Thymus (tissue), 11 donors: ENCODE measurements at regions not wholly inside any gene's neighbourhood (a gene's known extent, or its start where the extent isn't known, plus 50 kb on each side); places are given as distances from the start of the nearest gene placed in this dataset.
"Not testable (repeated sequence)": the region's sequence is repeated elsewhere in the genome, so short reads cannot be mapped to it uniquely, and the experiment has no call there.

Source experiments
- DNase-seq, 9 donors: peaks; one replicate each; pipeline ENCODE4 v3.0.0-alpha.2; 2013; ENCODE audit warnings: low spot score in 9 of 9, low read depth in 6 of 9, missing footprints in 1 of 9
- H3K27ac ChIP-seq, 2 donors: one replicate each; pipeline ENCODE4 v1.5.1; 2013; ENCODE audit warnings: control low read depth in 1 of 2, low read depth in 1 of 2, low read length in 1 of 2, mild to moderate bottlenecking in 1 of 2, moderate library complexity in 1 of 2
- H3K27me3 ChIP-seq, 2 donors: one replicate each; pipeline ENCODE4 v1.5.1; 2013; ENCODE audit warnings: low read length in 1 of 2; ENCODE audit not compliant: control insufficient read depth in 2 of 2, insufficient read depth in 1 of 2
- H3K36me3 ChIP-seq, 2 donors: one replicate each; pipeline ENCODE4 v1.5.1; 2013; ENCODE audit warnings: low read length in 1 of 2, mild to moderate bottlenecking in 1 of 2, moderate library complexity in 1 of 2; ENCODE audit not compliant: control insufficient read depth in 2 of 2, insufficient read depth in 2 of 2
- H3K4me1 ChIP-seq, 2 donors: one replicate each; pipeline ENCODE4 v1.5.1; 2013; ENCODE audit warnings: low read length in 2 of 2; ENCODE audit not compliant: control insufficient read depth in 2 of 2, insufficient read depth in 2 of 2
- H3K4me3 ChIP-seq, 2 donors: one replicate each; pipeline ENCODE4 v1.5.1; 2013; ENCODE audit warnings: low read length in 2 of 2, control low read depth in 1 of 2, mild to moderate bottlenecking in 1 of 2
- H3K9me3 ChIP-seq, 2 donors: one replicate each; pipeline ENCODE4 v1.5.1; 2013; ENCODE audit warnings: low read length in 1 of 2, mild to moderate bottlenecking in 1 of 2; ENCODE audit not compliant: control insufficient read depth in 2 of 2, insufficient read depth in 1 of 2
- WGBS: extraction: QIAGEN DNeasy Blood & Tissue Kit; methylation state at CpG from one replicate; pipeline ENCODE4 v1.1.7; 2013; 5-methylcytosine and 5-hydroxymethylcytosine counted together
- donor health status: healthy.

DNA sequence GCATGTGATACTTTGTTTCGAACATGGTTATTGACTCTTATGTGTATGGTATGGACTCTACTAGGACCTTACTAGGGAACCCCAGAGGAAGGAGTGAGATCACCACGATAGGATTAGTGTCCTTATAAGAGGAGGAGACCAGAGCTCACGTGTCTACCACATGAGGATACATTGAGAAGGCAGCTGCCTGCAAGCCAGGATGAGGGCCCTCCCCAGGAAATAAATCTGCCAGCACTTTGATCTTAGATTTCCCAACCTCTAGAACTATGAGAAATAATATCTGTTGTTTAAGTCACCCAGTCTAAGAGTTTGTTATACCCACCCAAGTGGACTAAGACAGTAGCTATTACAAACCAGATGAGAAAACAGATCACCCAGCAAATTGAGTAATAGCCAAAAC is 559.3 kb upstream of the USP24 start:
- Histone ChIP-seq H3K27me3 (no peaks in the 10 kb centered on the region), H3K9me3 (no peaks in the 10 kb centered on the region), H3K4me3 (no peak overlapping the region), H3K4me1 (no peaks in the 10 kb centered on the region), H3K36me3 (no peaks in the 10 kb centered on the region), H3K27ac (no peak overlapping the region)
- no peak for DNase-seq
- WGBS, result 91% methylated on average over 3 of the region's 3 CpGs

- H3K36me3 ChIP-seq, result no peaks in the 10 kb centered on the region
These were observed 558.2 kb upstream of the USP24 start for GRCh38 chr1:55773211-55773940.

DNA sequence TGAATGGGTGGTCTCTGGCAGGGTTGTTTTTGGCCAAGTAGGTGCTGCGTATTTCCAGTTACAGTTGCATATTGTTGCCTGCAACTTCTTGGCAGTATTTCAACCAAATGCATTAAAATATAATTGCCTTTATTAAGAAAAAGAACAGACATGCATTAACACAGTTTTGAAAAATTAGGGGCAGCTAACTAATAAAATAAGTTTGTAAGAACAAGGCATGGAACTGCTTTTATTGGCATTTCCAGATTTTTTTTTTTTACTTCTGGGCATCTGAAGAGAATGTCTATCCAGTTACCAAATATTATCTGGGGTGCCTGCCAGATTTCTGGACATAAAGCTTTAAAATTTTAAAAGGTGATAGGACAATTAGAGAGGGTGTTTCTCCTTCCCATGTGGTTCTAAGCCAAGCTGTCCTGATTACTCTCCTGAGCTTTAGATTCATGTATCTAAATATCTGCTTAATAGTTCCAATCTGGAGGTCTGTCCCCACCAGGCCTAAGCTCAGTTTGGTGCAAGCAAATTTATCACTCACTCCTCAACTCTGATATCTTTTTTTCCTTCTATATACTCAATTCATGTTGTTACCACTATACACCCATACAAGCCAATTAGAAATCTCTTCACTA is 553.3 kb upstream of the USP24 start:
- Histone ChIP-seq H3K9me3 (no peaks in the 10 kb centered on the region), H3K4me1 (no peaks in the 10 kb centered on the region), H3K27ac (no peak overlapping the region), H3K36me3 (no peaks in the 10 kb centered on the region), H3K4me3 (no peak overlapping the region), H3K27me3 (no peaks in the 10 kb centered on the region)
- no peak for DNase-seq
- WGBS, result 99% methylated on average over 1 of the region's 1 CpG

More at GRCh38 chr1:55773211-55773940, 558.2 kb upstream of the USP24 start:
- Histone ChIP-seq H3K4me3 (no peak overlapping the region), H3K27me3 (no peaks in the 10 kb centered on the region), H3K27ac (no peak overlapping the region), H3K4me1 (no peaks in the 10 kb centered on the region), H3K9me3 (no peaks in the 10 kb centered on the region)
- WGBS, result 96% methylated on average over 4 of the region's 4 CpGs
- DNase-seq, result no peak

DNA sequence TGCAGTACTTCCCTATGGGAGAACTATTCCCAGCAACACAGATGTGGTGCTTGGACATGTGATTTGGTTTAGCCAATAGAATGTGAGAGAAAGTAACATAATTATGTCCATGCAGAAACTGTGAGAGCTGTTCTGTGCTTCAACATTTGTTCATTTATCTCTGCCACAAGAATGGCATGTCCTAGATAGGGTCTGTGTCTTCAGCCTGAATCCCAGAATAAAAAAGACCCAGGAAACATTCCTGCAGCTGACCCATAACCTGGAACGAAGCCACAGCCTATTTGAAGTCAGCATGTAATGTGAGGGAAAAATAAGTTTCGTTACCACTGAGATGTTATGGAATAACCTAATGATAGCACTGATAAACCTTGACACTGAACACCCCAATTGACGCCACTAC is 552.0 kb upstream of the USP24 start:
- no peaks in the 10 kb centered on the region for H3K36me3 ChIP-seq
- no peaks in the 10 kb centered on the region for H3K9me3 ChIP-seq
- no peak overlapping the region for H3K4me3 ChIP-seq
- 92% methylated on average over 3 of the region's 3 CpGs for WGBS
- no peak for DNase-seq
- no peaks in the 10 kb centered on the region for H3K27me3 ChIP-seq
- no peak overlapping the region for H3K27ac ChIP-seq
- no peaks in the 10 kb centered on the region for H3K4me1 ChIP-seq

DNA sequence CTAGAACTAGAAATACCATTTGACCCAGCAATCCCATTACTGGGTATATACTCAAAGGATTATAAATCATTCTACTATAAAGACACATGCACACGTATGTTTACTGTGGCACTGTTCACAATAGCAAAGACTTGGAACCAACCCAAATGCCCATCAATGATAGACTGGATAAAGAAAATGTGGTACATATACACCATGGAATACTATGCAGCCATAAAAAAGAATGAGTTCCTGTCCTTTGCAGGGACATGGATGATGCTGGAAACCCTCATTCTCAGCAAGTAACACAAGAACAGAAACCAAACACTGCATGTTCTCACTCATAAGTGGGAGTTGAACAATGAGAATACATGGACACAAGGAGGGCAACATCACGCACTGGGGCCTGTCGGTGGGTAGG is 550.3 kb upstream of the USP24 start:
- not testable (repeated sequence) for H3K27ac ChIP-seq, H3K36me3 ChIP-seq, H3K9me3 ChIP-seq, H3K4me1 ChIP-seq, DNase-seq, H3K4me3 ChIP-seq, H3K27me3 ChIP-seq
- WGBS, result 87% methylated on average over 3 of the region's 3 CpGs

DNA sequence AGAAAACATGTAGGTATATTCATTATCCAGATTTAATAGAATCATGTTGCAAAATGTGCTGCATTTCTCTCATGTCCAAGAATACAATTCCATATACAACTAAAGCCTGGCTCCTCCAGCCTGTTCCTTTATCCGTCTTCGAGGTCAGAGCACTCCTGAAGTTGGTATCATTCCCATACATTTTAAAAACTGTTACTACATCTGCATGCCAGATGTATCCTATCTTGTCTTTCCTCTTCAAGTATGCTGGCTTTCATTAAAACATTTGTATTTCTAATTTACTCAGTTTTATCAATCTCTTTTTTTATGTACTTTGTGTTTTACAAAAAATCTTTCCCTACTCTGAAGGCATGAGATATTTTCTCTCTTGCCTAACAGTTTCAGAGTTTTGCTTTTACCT is 536.6 kb upstream of the USP24 start:
- Histone ChIP-seq H3K4me1 (no peaks in the 10 kb centered on the region), H3K36me3 (no peaks in the 10 kb centered on the region), H3K4me3 (no peak overlapping the region), H3K27me3 (no peaks in the 10 kb centered on the region), H3K9me3 (no peaks in the 10 kb centered on the region), H3K27ac (no peak overlapping the region)
- no peak for DNase-seq
- 94% methylated on average over 2 of the region's 2 CpGs for WGBS

GRCh38 chr1:55750628-55750995 is 535.4 kb upstream of the USP24 start:
- no peaks in the 10 kb centered on the region for H3K4me1 ChIP-seq
- WGBS, result 88% methylated on average over 1 of the region's 1 CpG
- no peak overlapping the region for H3K27ac ChIP-seq
- no peak overlapping the region for H3K4me3 ChIP-seq
- H3K27me3 ChIP-seq, result no peaks in the 10 kb centered on the region
- no peak for DNase-seq
- peaks cover 0 to 2% of the 10 kb centered on the region in 2 donors for H3K9me3 ChIP-seq
- no peaks in the 10 kb centered on the region for H3K36me3 ChIP-seq

DNA sequence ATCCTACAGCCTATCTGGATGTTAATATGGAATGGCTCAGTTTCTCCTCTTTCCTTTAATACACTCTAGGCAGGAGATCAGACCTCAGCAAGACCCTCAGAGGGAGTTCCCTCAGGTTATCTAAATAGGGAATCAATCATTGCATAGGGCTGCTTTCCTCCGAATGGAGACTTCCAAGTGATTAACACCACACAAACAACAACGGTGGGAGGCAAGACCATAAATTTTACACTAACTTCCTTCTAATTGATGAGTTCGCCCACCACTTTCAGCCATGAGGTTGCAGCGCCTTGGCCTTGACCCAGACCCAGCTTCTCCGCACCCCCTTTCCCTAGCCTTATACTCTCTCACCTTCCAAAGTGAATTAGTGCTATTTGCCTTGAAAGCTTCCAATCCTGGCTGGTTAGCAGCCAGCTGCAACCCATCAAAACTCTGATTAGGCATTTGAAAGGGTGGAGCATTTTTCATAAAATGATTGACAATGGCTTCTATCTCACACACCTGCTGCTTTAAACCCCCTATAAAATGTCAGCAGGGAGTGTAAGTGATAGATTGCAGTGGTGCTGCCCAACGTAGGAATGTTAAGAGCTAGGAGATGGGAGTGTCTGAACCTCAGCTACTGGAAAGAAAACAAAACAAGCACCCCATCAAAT is 534.9 kb upstream of the USP24 start:
- Histone ChIP-seq H3K9me3 (peaks cover 0 to 5% of the 10 kb centered on the region in 2 donors), H3K4me1 (no peaks in the 10 kb centered on the region), H3K27me3 (no peaks in the 10 kb centered on the region), H3K27ac (no peak overlapping the region), H3K4me3 (no peak overlapping the region), H3K36me3 (no peaks in the 10 kb centered on the region)
- 62% methylated on average over 6 of the region's 6 CpGs for WGBS
- no peak for DNase-seq

- 94% methylated on average over 5 of the region's 5 CpGs for WGBS
- H3K36me3 ChIP-seq, result no peaks in the 10 kb centered on the region
- DNase-seq, result no peak
These were observed 532.3 kb upstream of the USP24 start for GRCh38 chr1:55747408-55747841.

More at GRCh38 chr1:55747408-55747841, 532.3 kb upstream of the USP24 start:
- no peaks in the 10 kb centered on the region for H3K4me1 ChIP-seq
- no peak overlapping the region for H3K4me3 ChIP-seq
- peaks cover 0 to 5% of the 10 kb centered on the region in 2 donors for H3K9me3 ChIP-seq
- no peak overlapping the region for H3K27ac ChIP-seq
- H3K27me3 ChIP-seq, result no peaks in the 10 kb centered on the region
